ENCODE measurements at regions not wholly inside any gene's neighbourhood (a gene's known extent, or its start where the extent isn't known, plus 50 kb on each side); places are given as distances from the start of the nearest gene placed in this dataset.

- no peak for TF ChIP-seq POLR2A (IDR thresholded peaks at IDR 0.05)
- no peak for TF ChIP-seq CTCF (IDR thresholded peaks at IDR 0.05)
- H3K27me3 ChIP-seq, result no peaks in the 10 kb centered on the region
- no peak overlapping the region for H3K4me3 ChIP-seq (replicated peaks in 1 of 3)
- intact Hi-C loops (cut with DNase I), result no loop called here
- no peaks in the 10 kb centered on the region for H3K9me3 ChIP-seq
- H3K36me3 ChIP-seq, result no peaks in the 10 kb centered on the region
- H3K27ac ChIP-seq, result peak overlapping the region in 2 of 3 donors; percentile 17 to 53
- DNase-seq, result peak; percentile 18 to 25
- H3K4me1 ChIP-seq, result peaks cover 8 to 16% of the 10 kb centered on the region in 2 donors
- 72% methylated on average over 6 of the region's 6 CpGs for WGBS, 2 donors
These were observed 537.7 kb upstream of the MDFIC2 start for GRCh38 chr3:70849911-70850699.

- Histone ChIP-seq H3K36me3 (no peaks in the 10 kb centered on the region), H3K9me3 (no peaks in the 10 kb centered on the region), H3K4me3 (replicated peaks in 1 of 3) (no peak overlapping the region), H3K27me3 (no peaks in the 10 kb centered on the region), H3K4me1 (peaks cover 0 to 12% of the 10 kb centered on the region in 2 donors), H3K27ac (no peak overlapping the region)
- no peak for DNase-seq
- 67 to 75% methylated on average over 4 of the region's 4 CpGs for WGBS, 2 donors
- intact Hi-C loops (cut with DNase I), result no loop called here
- TF ChIP-seq CTCF (IDR thresholded peaks at IDR 0.05) (no peak), POLR2A (IDR thresholded peaks at IDR 0.05) (no peak)
These were observed 527.9 kb upstream of the MDFIC2 start for GRCh38 chr3:70840106-70840870.

- 72% methylated on average over 7 of the region's 7 CpGs for WGBS, 2 donors
- H3K36me3 ChIP-seq, result no peaks in the 10 kb centered on the region
- no peaks in the 10 kb centered on the region for H3K9me3 ChIP-seq
- no peaks in the 10 kb centered on the region for H3K27me3 ChIP-seq
- intact Hi-C loops (cut with DNase I), result no loop called here
- DNase-seq, result no peak
- peak overlapping the region in 1 of 3 donors; percentile 0 for H3K27ac ChIP-seq
- TF ChIP-seq CTCF (IDR thresholded peaks at IDR 0.05), result no peak
- no peak for TF ChIP-seq POLR2A (IDR thresholded peaks at IDR 0.05)
- H3K4me3 ChIP-seq (replicated peaks in 1 of 3), result no peak overlapping the region
- no peaks in the 10 kb centered on the region for H3K4me1 ChIP-seq
These were observed 521.0 kb upstream of the MDFIC2 start for GRCh38 chr3:70833239-70833960.

- H3K9me3 ChIP-seq, result no peaks in the 10 kb centered on the region
- H3K4me3 ChIP-seq (replicated peaks in 1 of 3), result no peak overlapping the region
- H3K27ac ChIP-seq, result peak overlapping the region in 1 of 3 donors; percentile 0
- H3K27me3 ChIP-seq, result no peaks in the 10 kb centered on the region
- DNase-seq, result no peak
- no peaks in the 10 kb centered on the region for H3K4me1 ChIP-seq
- H3K36me3 ChIP-seq, result no peaks in the 10 kb centered on the region
- TF ChIP-seq POLR2A (IDR thresholded peaks at IDR 0.05) (no peak), CTCF (IDR thresholded peaks at IDR 0.05) (no peak)
- intact Hi-C loops (cut with DNase I), result no loop called here
These were observed 520.4 kb upstream of the MDFIC2 start for GRCh38 chr3:70832834-70833205.

Data from thyroid gland (tissue), 4 donors.